Breast epithelium (tissue), 4 donors: ENCODE measurements at regions not wholly inside any gene's neighbourhood (a gene's known extent, or its start where the extent isn't known, plus 50 kb on each side); places are given as distances from the start of the nearest gene placed in this dataset.

Source experiments
- DNase-seq, 2 donors: peaks; one replicate each; pipeline ENCODE4 v3.0.0-alpha.2; 2019; ENCODE audit warnings: low spot score in 2 of 2
- H3K27ac ChIP-seq, 2 donors: fragments of 200-600 bp; sonication (generic) in 1 of 2; one replicate each; pipeline ENCODE4 v1.5.1; 2016 to 2019; ENCODE audit warnings: mild to moderate bottlenecking in 1 of 2
- H3K27me3 ChIP-seq, 2 donors: fragments of 200-600 bp; sonication (generic) in 1 of 2; one replicate each; pipeline versions ENCODE4 v1.5.1 to v1.6.0; 2017 to 2019; ENCODE audit warnings: control low read depth in 1 of 2, mild to moderate bottlenecking in 1 of 2
- H3K36me3 ChIP-seq: fragments of 200-600 bp; one replicate; pipeline ENCODE4 v1.5.1; 2019
- H3K4me1 ChIP-seq, 2 donors: fragments of 200-600 bp; sonication (generic); one replicate each; pipeline ENCODE4 v1.5.1; 2016 to 2019; ENCODE audit warnings: control low read depth in 1 of 2
- H3K4me3 ChIP-seq, 3 donors: fragments of 200-600 bp; sonication (generic); 1 replicate in 2 of 3; 2 replicates in 1 of 3; pipeline ENCODE4 v1.5.1; 2016 to 2019; ENCODE audit warnings: mild to moderate bottlenecking in 3 of 3, moderate library complexity in 2 of 3
- H3K9me3 ChIP-seq, 2 donors: fragments of 200-600 bp; sonication (generic) in 1 of 2; one replicate each; pipeline ENCODE4 v1.5.1; 2016 to 2019; ENCODE audit warnings: control low read depth in 1 of 2
- CTCF ChIP-seq, 3 donors: fragments of 450-650 bp; IDR thresholded peaks; one replicate each; pipeline ENCODE4 v1.5.1; 2016 to 2017; ENCODE audit warnings: antibody characterized with exemption in 3 of 3, mild to moderate bottlenecking in 3 of 3, moderate library complexity in 3 of 3
- POLR2A ChIP-seq: fragments of 450-650 bp; IDR thresholded peaks from one replicate; pipeline ENCODE4 v1.6.1; 2016; ENCODE audit warnings: antibody characterized with exemption, mild to moderate bottlenecking, moderate library complexity
- POLR2AphosphoS5 ChIP-seq, 3 donors: sonication (generic); formaldehyde crosslinking; IDR thresholded peaks; one replicate each; pipeline ENCODE4 v1.6.1; 2017; ENCODE audit warnings: antibody characterized with exemption in 3 of 3
- intact Hi-C: fragments of 100-400 bp; cut with DNase I; formaldehyde crosslinking; loops from one replicate; pipeline ENCODE4 v1.15.1; 2023; ENCODE audit warnings: low total_unique reads

- Histone ChIP-seq H3K27ac (no peak overlapping the region), H3K36me3 (no peaks in the 10 kb centered on the region), H3K9me3 (no peaks in the 10 kb centered on the region), H3K4me1 (no peaks in the 10 kb centered on the region), H3K4me3 (no peak overlapping the region), H3K27me3 (no peaks in the 10 kb centered on the region)
- intact Hi-C loops, result no loop called here
- DNase-seq, result no peak
- no peak for TF ChIP-seq POLR2A
- TF ChIP-seq CTCF (IDR thresholded peaks at IDR 0.05), result no peak
- no peak for TF ChIP-seq POLR2AphosphoS5 (IDR thresholded peaks at IDR 0.05)
Measured at GRCh38 chr3:171935261-171936123, 92.3 kb downstream of the TMEM212 start.

GRCh38 chr3:171936191-171936841 lies 93.2 kb downstream of the TMEM212 start:
- Histone ChIP-seq H3K9me3 (no peaks in the 10 kb centered on the region), H3K27me3 (no peaks in the 10 kb centered on the region), H3K4me3 (no peak overlapping the region), H3K27ac (no peak overlapping the region), H3K4me1 (no peaks in the 10 kb centered on the region), H3K36me3 (no peaks in the 10 kb centered on the region)
- TF ChIP-seq POLR2A (no peak), CTCF (IDR thresholded peaks at IDR 0.05) (no peak), POLR2AphosphoS5 (IDR thresholded peaks at IDR 0.05) (no peak)
- intact Hi-C loops, result no loop called here
- DNase-seq, result no peak

GRCh38 chr3:171939578-171939977 lies 96.4 kb downstream of the TMEM212 start:
- no peaks in the 10 kb centered on the region for H3K27me3 ChIP-seq

GRCh38 chr3:171940151-171940649 lies 97.1 kb downstream of the TMEM212 start:
- Histone ChIP-seq H3K27ac (no peak overlapping the region), H3K4me1 (no peaks in the 10 kb centered on the region), H3K9me3 (no peaks in the 10 kb centered on the region), H3K4me3 (no peak overlapping the region), H3K27me3 (no peaks in the 10 kb centered on the region), H3K36me3 (no peaks in the 10 kb centered on the region)
- no peak for TF ChIP-seq POLR2AphosphoS5 (IDR thresholded peaks at IDR 0.05)
- TF ChIP-seq CTCF (IDR thresholded peaks at IDR 0.05), result no peak
- no peak for TF ChIP-seq POLR2A
- intact Hi-C loops, result no loop called here
- no peak for DNase-seq

More at GRCh38 chr3:171939578-171939977, 96.4 kb downstream of the TMEM212 start:
- no peak for DNase-seq
- intact Hi-C loops, result no loop called here
- Histone ChIP-seq H3K4me1 (no peaks in the 10 kb centered on the region), H3K9me3 (no peaks in the 10 kb centered on the region), H3K27ac (no peak overlapping the region), H3K4me3 (no peak overlapping the region), H3K36me3 (no peaks in the 10 kb centered on the region)
- TF ChIP-seq POLR2AphosphoS5 (IDR thresholded peaks at IDR 0.05) (no peak), CTCF (IDR thresholded peaks at IDR 0.05) (no peak), POLR2A (no peak)
